Peyer's patch (tissue), 4 donors: ENCODE measurements at regions not wholly inside any gene's neighbourhood (a gene's known extent, or its start where the extent isn't known, plus 50 kb on each side); places are given as distances from the start of the nearest gene placed in this dataset.

Source experiments
- CTCF ChIP-seq, 6 experiments: fragments of 450-650 bp in 4 of 6; fragments of 200-600 bp in 2 of 6; sonication (generic) in 1 of 6; IDR thresholded peaks; one replicate each; pipeline ENCODE4 v1.5.1; 2017 to 2019; ENCODE audit warnings: antibody characterized with exemption in 6 of 6, mild to moderate bottlenecking in 3 of 6, moderate library complexity in 1 of 6
- POLR2A ChIP-seq, 2 donors: fragments of 450-650 bp; IDR thresholded peaks; one replicate each; pipeline ENCODE4 v1.5.1; 2017; ENCODE audit warnings: antibody characterized with exemption in 2 of 2, mild to moderate bottlenecking in 2 of 2, moderate library complexity in 2 of 2

- TF ChIP-seq CTCF (IDR thresholded peaks at IDR 0.05) (no peak), POLR2A (IDR thresholded peaks at IDR 0.05) (no peak)
Measured at GRCh38 chr2:150296770-150297546, 190.5 kb downstream of the RND3 start.
